Peyer's patch (tissue), 4 donors: ENCODE measurements at regions not wholly inside any gene's neighbourhood (a gene's known extent, or its start where the extent isn't known, plus 50 kb on each side); places are given as distances from the start of the nearest gene placed in this dataset.

Source experiments
- DNase-seq, 3 donors: peaks; one replicate each; pipeline ENCODE4 v3.0.0-alpha.2; 2017 to 2019
- H3K27ac ChIP-seq, 4 donors: fragments of 200-600 bp; sonication (generic); one replicate each; pipeline ENCODE4 v1.5.1; 2016 to 2019
- H3K27me3 ChIP-seq, 2 donors: fragments of 200-600 bp; sonication (generic); one replicate each; pipeline ENCODE4 v1.5.1; 2019
- H3K36me3 ChIP-seq, 3 donors: fragments of 200-600 bp; sonication (generic); one replicate each; pipeline ENCODE4 v1.5.1; 2016 to 2019
- H3K4me1 ChIP-seq, 4 donors: fragments of 200-600 bp; sonication (generic); one replicate each; pipeline ENCODE4 v1.5.1; 2016 to 2019
- H3K4me3 ChIP-seq, 4 donors: fragments of 200-600 bp; sonication (generic); 1 replicate in 3 of 4; 2 replicates in 1 of 4; pipeline ENCODE4 v1.5.1; 2016 to 2019; ENCODE audit warnings: mild to moderate bottlenecking in 1 of 4
- H3K9me3 ChIP-seq, 4 donors: fragments of 200-600 bp; sonication (generic); one replicate each; pipeline ENCODE4 v1.5.1; 2016 to 2019; ENCODE audit warnings: mild to moderate bottlenecking in 1 of 4
- CTCF ChIP-seq, 6 experiments: fragments of 450-650 bp in 4 of 6; fragments of 200-600 bp in 2 of 6; sonication (generic) in 1 of 6; IDR thresholded peaks; one replicate each; pipeline ENCODE4 v1.5.1; 2017 to 2019; ENCODE audit warnings: antibody characterized with exemption in 6 of 6, mild to moderate bottlenecking in 3 of 6, moderate library complexity in 1 of 6
- POLR2A ChIP-seq, 2 donors: fragments of 450-650 bp; IDR thresholded peaks; one replicate each; pipeline ENCODE4 v1.5.1; 2017; ENCODE audit warnings: antibody characterized with exemption in 2 of 2, mild to moderate bottlenecking in 2 of 2, moderate library complexity in 2 of 2

DNA sequence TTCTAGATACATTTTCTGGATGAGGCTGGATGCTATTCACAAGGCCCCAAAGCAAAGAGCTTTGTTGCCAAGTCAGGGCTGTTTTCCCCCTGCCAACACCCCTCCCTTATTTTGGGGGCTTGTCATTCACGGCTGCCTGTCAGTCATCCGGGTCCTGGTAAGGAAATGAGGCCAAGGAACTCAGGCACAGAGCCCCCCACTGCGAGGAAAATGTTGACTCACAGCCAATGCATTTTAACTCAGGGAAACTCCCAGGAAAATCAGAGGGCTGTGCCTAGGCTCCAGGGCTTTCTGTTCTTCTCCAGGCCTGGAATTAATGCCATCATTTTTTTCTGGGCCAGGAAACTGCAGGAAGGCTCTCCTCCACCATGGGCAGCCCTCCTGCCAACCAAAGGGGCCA lies 241.1 kb downstream of the SMAD2 start:
- no peak for TF ChIP-seq POLR2A (IDR thresholded peaks at IDR 0.05)
- TF ChIP-seq CTCF (IDR thresholded peaks at IDR 0.05): no peak
- no peak overlapping the region for H3K4me3 ChIP-seq
- no peaks in the 10 kb centered on the region for H3K36me3 ChIP-seq
- no peak overlapping the region for H3K27ac ChIP-seq
- H3K27me3 ChIP-seq: no peaks in the 10 kb centered on the region
- no peaks in the 10 kb centered on the region for H3K9me3 ChIP-seq
- no peaks in the 10 kb centered on the region for H3K4me1 ChIP-seq
- DNase-seq: no peak

DNA sequence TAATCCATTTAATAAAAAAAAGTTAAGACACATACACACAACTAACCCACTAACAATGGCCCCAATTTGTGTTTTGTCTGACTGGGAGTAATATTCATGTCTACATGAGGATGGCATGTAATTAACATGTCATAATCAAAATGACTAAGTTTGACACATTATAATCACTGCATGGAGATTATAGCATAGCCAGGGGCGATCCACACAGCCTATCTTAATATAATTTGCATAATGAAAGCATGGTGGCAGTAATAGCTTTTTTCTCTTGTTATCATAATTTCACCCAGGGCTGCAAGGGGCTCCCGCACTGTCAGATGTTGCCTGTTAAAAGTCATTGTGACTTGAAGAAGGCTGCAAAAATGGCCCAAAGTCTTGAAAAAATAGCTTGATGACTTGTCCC lies 243.7 kb downstream of the SMAD2 start:
- DNase-seq: no peak
- Histone ChIP-seq H3K4me3 (no peak overlapping the region), H3K4me1 (no peaks in the 10 kb centered on the region), H3K27ac (no peak overlapping the region), H3K36me3 (no peaks in the 10 kb centered on the region), H3K9me3 (no peaks in the 10 kb centered on the region), H3K27me3 (no peaks in the 10 kb centered on the region)
- no peak for TF ChIP-seq CTCF (IDR thresholded peaks at IDR 0.05)
- TF ChIP-seq POLR2A (IDR thresholded peaks at IDR 0.05): no peak

- no peaks in the 10 kb centered on the region for H3K36me3 ChIP-seq
- no peak overlapping the region for H3K4me3 ChIP-seq
- TF ChIP-seq CTCF (IDR thresholded peaks at IDR 0.05) (no peak), POLR2A (IDR thresholded peaks at IDR 0.05) (no peak)
- no peak for DNase-seq
- no peaks in the 10 kb centered on the region for H3K27me3 ChIP-seq
- H3K9me3 ChIP-seq: no peaks in the 10 kb centered on the region
- H3K4me1 ChIP-seq: no peaks in the 10 kb centered on the region
- H3K27ac ChIP-seq: no peak overlapping the region
Measured at GRCh38 chr18:47683774-47684173, 246.7 kb downstream of the SMAD2 start.

DNA sequence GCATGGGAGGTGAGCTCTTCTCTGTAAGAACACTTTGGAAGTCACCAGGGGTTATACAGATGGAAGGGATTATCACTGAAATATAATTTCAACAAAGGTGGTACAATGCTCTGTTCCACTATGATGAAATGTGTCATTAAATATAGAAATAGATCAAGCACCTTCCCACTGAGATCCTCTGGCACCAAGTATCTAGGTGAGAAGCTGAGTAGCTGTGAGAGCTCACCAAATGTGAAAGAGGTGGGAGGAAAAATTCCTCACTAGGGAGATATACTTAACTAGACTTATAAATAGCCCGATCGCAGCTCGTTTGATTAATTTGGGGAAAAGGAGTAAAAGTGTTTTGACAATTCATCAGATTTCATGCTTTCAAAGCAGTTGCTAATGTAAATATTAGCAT lies 247.6 kb downstream of the SMAD2 start:
- no peak for TF ChIP-seq POLR2A (IDR thresholded peaks at IDR 0.05)
- no peak for TF ChIP-seq CTCF (IDR thresholded peaks at IDR 0.05)
- DNase-seq: no peak
- H3K4me3 ChIP-seq: no peak overlapping the region

GRCh38 chr18:47680488-47680887 lies 250.0 kb downstream of the SMAD2 start:
- TF ChIP-seq POLR2A (IDR thresholded peaks at IDR 0.05) (no peak), CTCF (IDR thresholded peaks at IDR 0.05) (no peak)
- H3K27me3 ChIP-seq: no peaks in the 10 kb centered on the region
- peak in 1 of 3 donors; percentile 27 for DNase-seq
- no peaks in the 10 kb centered on the region for H3K4me1 ChIP-seq
- H3K27ac ChIP-seq: peak overlapping the region in 1 of 4 donors; percentile 58
- no peaks in the 10 kb centered on the region for H3K9me3 ChIP-seq
- H3K36me3 ChIP-seq: no peaks in the 10 kb centered on the region
- no peak overlapping the region for H3K4me3 ChIP-seq

More for the DNA sequence above, 247.6 kb downstream of the SMAD2 start:
- Histone ChIP-seq H3K27me3 (no peaks in the 10 kb centered on the region), H3K9me3 (no peaks in the 10 kb centered on the region), H3K27ac (no peak overlapping the region), H3K4me1 (no peaks in the 10 kb centered on the region), H3K36me3 (no peaks in the 10 kb centered on the region)

GRCh38 chr18:47679864-47680263 lies 250.6 kb downstream of the SMAD2 start:
- Histone ChIP-seq H3K36me3 (no peaks in the 10 kb centered on the region), H3K9me3 (no peaks in the 10 kb centered on the region), H3K4me1 (no peaks in the 10 kb centered on the region), H3K27ac (no peak overlapping the region), H3K27me3 (no peaks in the 10 kb centered on the region), H3K4me3 (no peak overlapping the region)
- no peak for TF ChIP-seq CTCF (IDR thresholded peaks at IDR 0.05)
- no peak for TF ChIP-seq POLR2A (IDR thresholded peaks at IDR 0.05)
- DNase-seq: peak in 2 of 3 donors; percentile 49 to 50
